ENCODE measurements at regions not wholly inside any gene's neighbourhood (a gene's known extent, or its start where the extent isn't known, plus 50 kb on each side); places are given as distances from the start of the nearest gene placed in this dataset.
"Not testable (repeated sequence)": the region's sequence is repeated elsewhere in the genome, so short reads cannot be mapped to it uniquely, and the experiment has no call there.

DNA sequence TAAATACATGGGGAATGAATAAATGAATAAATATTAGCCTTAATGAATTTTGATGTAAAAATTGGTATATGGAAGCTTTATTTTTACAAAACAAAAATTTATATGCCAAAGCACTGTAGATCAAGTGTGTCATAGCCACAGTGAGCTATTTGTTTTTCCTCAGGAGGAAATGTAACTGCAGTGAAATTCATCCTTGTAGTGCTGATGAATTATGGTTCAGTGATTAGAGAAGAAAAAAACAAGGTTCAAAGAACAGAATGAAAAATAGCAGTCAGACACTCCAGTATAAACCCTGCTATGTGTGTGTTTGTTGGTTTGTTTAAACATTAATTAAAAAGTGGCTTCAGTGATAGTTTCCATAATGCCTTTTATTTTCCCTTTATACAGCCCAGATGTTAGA lies 228.0 kb upstream of the GPR149 start:
- Histone ChIP-seq H3K9me3 (ENCODE audit: control insufficient read depth, insufficient read depth, low read length) (no peaks in the 10 kb centered on the region), H3K27me3 (ENCODE audit: control insufficient read depth, insufficient read depth, low read length) (no peaks in the 10 kb centered on the region), H3K27ac (ENCODE audit: low read depth, low read length) (no peak overlapping the region), H3K4me3 (ENCODE audit: low read depth, low read length) (no peak overlapping the region)
- DNase-seq (ENCODE audit: low read depth, low spot score): no peak
- ChIA-PET POLR2A (no interaction called here), CTCF (no interaction called here)
- TF ChIP-seq, protein P1, sequence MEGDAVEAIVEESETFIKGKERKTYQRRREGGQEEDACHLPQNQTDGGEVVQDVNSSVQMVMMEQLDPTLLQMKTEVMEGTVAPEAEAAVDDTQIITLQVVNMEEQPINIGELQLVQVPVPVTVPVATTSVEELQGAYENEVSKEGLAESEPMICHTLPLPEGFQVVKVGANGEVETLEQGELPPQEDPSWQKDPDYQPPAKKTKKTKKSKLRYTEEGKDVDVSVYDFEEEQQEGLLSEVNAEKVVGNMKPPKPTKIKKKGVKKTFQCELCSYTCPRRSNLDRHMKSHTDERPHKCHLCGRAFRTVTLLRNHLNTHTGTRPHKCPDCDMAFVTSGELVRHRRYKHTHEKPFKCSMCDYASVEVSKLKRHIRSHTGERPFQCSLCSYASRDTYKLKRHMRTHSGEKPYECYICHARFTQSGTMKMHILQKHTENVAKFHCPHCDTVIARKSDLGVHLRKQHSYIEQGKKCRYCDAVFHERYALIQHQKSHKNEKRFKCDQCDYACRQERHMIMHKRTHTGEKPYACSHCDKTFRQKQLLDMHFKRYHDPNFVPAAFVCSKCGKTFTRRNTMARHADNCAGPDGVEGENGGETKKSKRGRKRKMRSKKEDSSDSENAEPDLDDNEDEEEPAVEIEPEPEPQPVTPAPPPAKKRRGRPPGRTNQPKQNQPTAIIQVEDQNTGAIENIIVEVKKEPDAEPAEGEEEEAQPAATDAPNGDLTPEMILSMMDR (IDR thresholded peaks at IDR 0.05; ENCODE audit: low read depth, low read length): no peak

DNA sequence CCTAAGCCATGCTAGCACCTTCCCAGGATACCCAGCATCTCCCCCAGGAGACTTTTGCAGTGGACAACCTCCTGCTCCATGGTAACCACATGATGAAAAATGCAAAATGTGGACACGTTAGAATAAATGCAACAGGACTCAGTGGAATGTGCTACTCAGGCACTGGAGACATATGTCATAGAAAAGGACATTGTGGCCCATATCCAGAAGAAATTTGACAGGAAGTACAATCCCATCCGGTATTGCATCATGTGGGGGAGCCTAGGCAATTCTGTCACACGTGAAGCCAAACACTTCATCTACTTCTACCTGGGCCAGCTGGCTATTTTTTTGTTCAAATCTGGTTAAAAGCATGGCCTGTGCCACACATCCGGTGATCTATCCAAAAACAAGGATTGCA lies 227.2 kb upstream of the GPR149 start:
- Histone ChIP-seq H3K27ac (ENCODE audit: low read depth, low read length) (no peak overlapping the region), H3K9me3 (ENCODE audit: control insufficient read depth, insufficient read depth, low read length) (no peaks in the 10 kb centered on the region), H3K27me3 (ENCODE audit: control insufficient read depth, insufficient read depth, low read length) (no peaks in the 10 kb centered on the region), H3K4me3 (ENCODE audit: low read depth, low read length) (no peak overlapping the region)
- TF ChIP-seq, protein P1 (IDR thresholded peaks at IDR 0.05; ENCODE audit: low read depth, low read length): no peak
- DNase-seq (ENCODE audit: low read depth, low spot score): no peak
- CTCF ChIA-PET: no interaction called here
- POLR2A ChIA-PET: no interaction called here

DNA sequence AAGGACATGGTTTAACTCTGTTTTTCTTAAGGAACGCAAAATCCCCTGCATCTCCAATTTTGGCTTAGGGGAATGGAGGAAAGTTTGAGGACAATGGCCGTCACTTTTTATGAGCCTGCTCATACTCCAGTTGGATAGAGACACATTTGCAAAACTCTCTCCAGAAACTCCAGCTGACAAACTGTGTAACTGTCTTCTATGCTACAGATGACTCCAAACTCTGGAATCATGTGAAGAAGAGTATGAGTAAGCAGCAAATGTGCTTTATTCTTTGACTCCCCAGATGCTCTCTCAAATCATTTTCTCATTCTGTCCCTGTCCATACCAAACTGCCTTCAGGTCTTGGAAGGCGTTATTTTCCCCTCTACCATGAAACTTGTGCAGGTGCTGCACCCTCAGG lies 226.5 kb upstream of the GPR149 start:
- TF ChIP-seq, protein P1 (IDR thresholded peaks at IDR 0.05; ENCODE audit: low read depth, low read length): no peak
- ChIA-PET POLR2A (no interaction called here), CTCF (no interaction called here)
- DNase-seq (ENCODE audit: low read depth, low spot score): no peak
- Histone ChIP-seq H3K27ac (ENCODE audit: low read depth, low read length) (no peak overlapping the region), H3K4me3 (ENCODE audit: low read depth, low read length) (no peak overlapping the region), H3K27me3 (ENCODE audit: control insufficient read depth, insufficient read depth, low read length) (no peaks in the 10 kb centered on the region), H3K9me3 (ENCODE audit: control insufficient read depth, insufficient read depth, low read length) (no peaks in the 10 kb centered on the region)

DNA sequence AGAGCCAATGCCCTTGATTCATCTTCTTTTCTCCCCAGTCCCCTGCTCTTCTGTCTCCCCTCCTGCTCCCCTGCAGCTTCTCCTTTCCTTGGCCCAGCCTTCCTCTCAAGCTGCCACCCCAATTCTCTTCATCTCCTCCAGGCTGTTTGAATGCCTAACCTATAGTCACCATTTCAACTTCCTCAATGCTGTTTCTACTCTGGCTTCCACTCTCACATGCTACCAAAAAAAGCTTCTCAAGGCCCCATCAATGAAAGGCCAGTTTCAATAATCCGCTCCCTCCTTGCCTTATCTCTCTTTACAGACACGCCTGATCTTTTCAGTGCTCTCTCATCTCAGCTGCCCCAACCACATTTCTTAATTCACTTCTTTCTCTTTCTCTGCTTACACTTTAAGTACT lies 212.2 kb upstream of the GPR149 start:
- TF ChIP-seq, protein P1 (IDR thresholded peaks at IDR 0.05; ENCODE audit: low read depth, low read length): no peak
- Histone ChIP-seq H3K9me3 (ENCODE audit: control insufficient read depth, insufficient read depth, low read length) (no peaks in the 10 kb centered on the region; the same call in 1 of the 2 replicates), H3K27me3 (ENCODE audit: control insufficient read depth, insufficient read depth, low read length) (no peaks in the 10 kb centered on the region), H3K27ac (ENCODE audit: low read depth, low read length) (no peak overlapping the region), H3K4me3 (ENCODE audit: low read depth, low read length) (no peak overlapping the region)
- no peak for DNase-seq (ENCODE audit: low read depth, low spot score)
- ChIA-PET CTCF (no interaction called here), POLR2A (no interaction called here)

DNA sequence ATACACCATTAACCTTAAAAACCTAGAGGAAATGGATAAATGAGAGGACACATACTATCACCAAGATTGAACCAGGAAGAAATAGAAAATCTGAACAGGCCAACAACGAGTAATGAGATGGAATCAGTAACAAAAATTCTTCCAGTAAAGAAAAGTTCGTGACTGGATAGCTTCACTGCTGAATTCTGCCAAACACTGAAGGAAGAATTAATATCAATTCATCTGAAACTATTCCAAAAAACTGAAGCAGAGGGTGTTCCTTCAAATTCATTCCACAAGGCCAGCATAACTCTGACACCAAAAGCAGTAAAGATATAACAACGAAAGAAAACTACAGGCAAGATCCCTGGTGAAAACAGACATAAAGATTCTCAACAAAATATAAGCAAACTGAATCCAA lies 195.8 kb upstream of the GPR149 start:
- ChIA-PET CTCF (no interaction called here), POLR2A (no interaction called here)

DNA sequence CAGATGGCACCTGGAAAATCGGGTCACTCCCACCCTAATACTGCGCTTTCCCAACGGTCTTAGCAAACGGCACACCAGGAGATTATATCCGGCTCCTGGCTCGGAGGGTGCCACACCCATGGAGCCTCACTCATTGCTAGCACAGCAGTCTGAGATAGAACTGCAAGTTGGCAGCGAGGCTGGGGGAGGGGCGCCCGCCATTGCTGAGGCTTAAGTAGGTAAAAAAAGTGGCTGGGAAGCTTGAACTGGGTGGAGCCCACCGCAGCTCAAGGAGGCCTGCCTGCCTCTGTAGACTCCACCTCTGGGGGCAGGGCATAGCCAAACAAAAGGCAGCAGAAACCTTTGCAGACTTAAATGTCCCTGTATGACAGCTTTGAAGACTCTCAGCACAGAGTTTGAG lies 189.6 kb upstream of the GPR149 start:
- H3K27ac ChIP-seq (ENCODE audit: low read depth, low read length); H3K9me3 ChIP-seq (ENCODE audit: control insufficient read depth, insufficient read depth, low read length); H3K4me3 ChIP-seq (ENCODE audit: low read depth, low read length); DNase-seq (ENCODE audit: low read depth, low spot score); H3K27me3 ChIP-seq (ENCODE audit: control insufficient read depth, insufficient read depth, low read length); POLR2A ChIA-PET; CTCF ChIA-PET: not testable (repeated sequence)

More for the DNA sequence above, 195.8 kb upstream of the GPR149 start:
- DNase-seq (ENCODE audit: low read depth, low spot score): no peak
- TF ChIP-seq, protein P1 (IDR thresholded peaks at IDR 0.05; ENCODE audit: low read depth, low read length): no peak
- H3K4me3 ChIP-seq (ENCODE audit: low read depth, low read length): no peak overlapping the region
- H3K27ac ChIP-seq (ENCODE audit: low read depth, low read length): no peak overlapping the region
- H3K9me3 ChIP-seq (ENCODE audit: control insufficient read depth, insufficient read depth, low read length): no peaks in the 10 kb centered on the region
- no peaks in the 10 kb centered on the region for H3K27me3 ChIP-seq (ENCODE audit: control insufficient read depth, insufficient read depth, low read length)
